Activated CD4-positive, alpha-beta T cell treated with anti-CD3 and anti-CD28 coated beads, Interleukin-2, amount 50 U/mL, for 48 hours (primary cell): ENCODE measurements at regions not wholly inside any gene's neighbourhood (a gene's known extent, or its start where the extent isn't known, plus 50 kb on each side); places are given as distances from the start of the nearest gene placed in this dataset.

Experiments used
- DNase-seq, 2 experiments: peaks; one replicate each; pipeline ENCODE4 v3.0.0-alpha.2; 2020

DNA sequence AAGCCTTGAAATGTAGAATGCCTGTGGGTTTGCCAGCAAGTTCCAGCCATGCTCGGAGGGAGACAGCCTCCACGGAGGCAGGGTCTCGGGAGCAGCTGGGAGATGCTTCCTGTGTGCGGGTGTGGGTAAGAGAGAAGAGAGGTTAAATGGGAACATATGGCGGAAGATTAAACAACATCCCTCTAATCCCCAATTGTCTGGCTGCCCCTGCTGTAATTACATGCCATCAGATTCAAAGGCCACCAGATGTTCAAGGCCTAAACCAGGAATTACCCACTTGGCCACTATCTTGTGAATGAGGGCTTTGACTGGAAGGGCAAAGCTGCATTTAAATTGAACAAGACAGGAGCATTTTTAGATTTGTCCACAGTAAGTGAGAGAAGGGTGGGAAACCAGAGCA, 81.4 kb upstream of the BACE2 start:
- DNase-seq, result no peak

- DNase-seq, result no peak
Measured at GRCh38 chr21:41090981-41091380, 77.0 kb upstream of the BACE2 start.

DNA sequence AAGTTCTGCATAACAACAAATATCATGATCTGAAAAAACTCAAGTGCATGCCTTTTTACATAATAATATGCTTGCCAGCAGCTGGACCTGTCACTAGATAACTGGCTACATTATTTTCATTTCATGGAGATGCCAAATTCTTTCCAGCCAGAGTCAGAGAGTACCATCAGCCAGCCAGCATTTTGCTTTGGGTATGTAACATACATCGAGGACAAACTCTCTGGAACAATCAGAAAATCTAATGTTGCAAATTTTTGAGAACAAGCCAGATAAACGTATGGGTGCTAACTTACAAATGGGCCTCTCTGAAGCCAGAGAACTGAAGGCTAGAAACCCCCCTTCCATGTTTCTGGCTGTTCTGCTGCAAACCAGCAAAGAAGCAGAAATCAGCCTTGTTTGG, 76.3 kb upstream of the BACE2 start:
- no peak for DNase-seq

DNA sequence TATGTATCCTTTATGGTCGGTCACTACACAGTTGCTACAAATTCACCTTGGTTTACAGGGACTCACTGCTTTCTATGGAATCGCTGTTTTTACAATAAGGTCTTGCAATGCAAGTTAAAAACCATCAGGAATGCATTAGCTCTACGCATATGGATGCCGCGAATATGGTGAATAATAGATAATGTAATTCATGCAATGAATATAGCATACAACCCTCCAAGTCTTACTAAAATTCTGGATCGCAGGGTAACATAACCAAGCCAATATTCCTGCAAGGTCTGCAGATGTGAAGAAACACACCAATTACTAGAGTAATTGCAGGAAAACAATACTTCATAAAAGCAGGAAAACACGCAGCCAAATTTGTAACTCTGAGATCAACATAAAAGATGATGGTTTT, 75.6 kb upstream of the BACE2 start:
- DNase-seq, result no peak

- no peak for DNase-seq
Measured at GRCh38 chr21:41095983-41096382, 72.0 kb upstream of the BACE2 start.

DNA sequence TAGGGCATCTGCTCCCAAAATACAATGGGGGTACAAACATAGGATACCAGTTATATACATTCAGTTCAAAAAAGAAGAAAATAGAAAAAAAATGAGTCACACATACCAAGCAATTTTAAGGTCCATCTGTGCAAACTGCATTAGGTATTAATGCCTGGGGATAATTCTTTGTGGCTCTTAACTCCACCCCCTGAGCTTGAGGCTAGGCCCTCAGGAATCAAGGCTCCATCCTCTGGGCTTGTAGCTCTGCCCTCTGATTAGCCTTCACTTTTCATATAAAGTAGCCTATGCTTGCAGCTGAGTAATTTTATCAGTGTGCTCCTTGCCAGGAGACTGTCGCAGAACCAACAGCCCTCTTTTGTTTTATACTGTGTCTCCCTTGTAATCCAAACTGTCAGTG, 69.9 kb upstream of the BACE2 start:
- no peak for DNase-seq

DNA sequence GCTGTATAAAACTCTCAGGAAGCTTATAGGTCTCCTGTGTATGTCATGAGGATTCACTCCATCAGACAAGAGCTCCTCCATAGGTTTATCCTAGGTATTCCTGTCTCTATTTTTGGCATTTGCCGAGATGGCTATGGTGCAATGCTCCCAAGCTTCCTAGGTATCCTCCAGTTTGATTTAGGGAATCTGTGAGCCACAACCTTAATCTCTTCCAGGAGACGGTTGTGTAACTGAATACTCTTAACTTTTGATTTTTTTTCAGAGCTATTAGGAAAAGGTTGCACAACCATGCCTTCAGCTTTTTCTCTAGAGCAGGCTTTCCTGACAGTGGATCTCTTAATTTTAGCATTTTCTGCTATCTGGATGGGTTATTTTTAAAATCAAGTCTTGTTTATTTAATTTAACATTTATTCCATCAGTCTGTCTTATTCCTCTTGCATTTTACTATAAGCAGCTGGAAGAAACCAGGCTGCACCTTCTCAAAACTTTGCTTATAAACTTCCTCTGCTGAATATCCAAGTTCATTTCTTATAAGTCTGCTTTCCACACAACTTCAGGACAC, 69.4 kb upstream of the BACE2 start:
- DNase-seq, result no peak

DNA sequence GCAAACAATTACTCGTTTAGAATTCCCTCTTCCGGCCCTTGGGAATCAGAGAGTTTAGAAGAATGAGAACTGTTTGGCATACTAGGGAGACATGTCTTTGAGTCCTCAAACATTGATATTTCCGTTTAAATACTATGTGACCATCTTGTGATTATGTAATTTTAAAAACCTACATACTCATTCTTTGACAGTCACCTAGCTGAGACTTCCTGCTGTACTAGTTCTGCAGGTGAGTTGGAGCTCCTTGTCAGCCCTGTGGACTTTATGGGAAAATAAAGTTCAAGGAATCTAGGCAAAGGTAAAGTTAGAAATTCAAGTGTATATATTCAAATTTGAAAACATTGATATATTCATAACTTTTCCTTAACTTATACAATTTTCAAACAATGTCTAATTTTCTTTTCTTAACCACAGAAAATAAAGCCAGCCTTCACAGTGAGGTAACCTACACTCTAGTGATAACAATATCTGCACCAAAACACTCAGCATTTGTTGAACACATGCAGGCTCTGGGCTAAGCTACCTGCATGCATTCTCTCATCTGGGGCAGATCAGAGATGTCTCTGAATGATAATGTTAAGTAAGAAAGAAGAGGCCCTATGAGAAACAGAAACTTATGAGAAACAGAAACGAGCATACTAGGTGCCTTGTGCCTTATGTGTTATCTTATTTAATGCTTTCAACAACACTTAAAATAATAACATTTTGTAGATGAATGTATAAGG, 67.0 kb upstream of the BACE2 start:
- no peak for DNase-seq

- no peak for DNase-seq
Measured at GRCh38 chr21:41102281-41102680, 65.7 kb upstream of the BACE2 start.

GRCh38 chr21:41107602-41108001, 60.4 kb upstream of the BACE2 start:
- DNase-seq, result no peak

- no peak for DNase-seq
Measured at GRCh38 chr21:41108668-41109585, 59.0 kb upstream of the BACE2 start.

DNA sequence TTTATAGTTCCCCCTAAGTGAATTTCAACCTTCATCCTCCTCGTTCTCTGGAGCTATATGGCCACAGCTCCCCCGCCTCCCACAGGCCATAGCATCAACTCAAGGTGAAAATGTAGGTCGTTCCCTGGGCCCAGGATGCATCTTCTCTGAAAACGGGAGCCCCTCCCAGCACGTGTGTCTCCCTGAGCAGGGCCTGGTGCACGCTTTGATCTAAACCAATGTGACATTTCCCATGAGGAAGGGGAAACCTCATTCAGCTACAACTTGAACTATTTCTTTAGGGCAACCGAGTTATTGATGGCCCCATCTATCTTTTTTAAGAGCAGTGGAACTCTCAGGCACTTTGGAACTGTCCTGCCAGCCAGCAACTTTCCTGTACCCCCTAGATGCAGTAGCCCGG, 57.8 kb upstream of the BACE2 start:
- no peak for DNase-seq

DNA sequence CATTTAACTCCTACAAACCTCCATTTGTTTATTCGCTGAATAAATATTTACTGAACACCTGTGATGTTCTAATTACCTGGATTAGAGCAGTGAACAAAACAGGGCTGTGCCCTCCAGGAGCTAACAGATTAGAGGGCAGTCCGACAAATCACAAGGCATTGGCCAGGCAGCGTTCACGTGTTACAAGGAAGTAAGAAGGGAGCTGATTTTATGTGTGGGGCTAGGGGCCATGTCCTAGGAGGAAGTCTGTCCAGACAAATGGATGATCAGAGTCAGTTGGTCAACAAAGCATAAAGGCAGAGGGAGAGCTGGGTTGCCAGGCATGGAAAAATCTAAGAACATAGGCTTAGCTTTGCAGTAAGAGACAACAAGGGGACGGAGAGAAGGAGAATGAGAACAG, 57.3 kb upstream of the BACE2 start:
- DNase-seq, result no peak

DNA sequence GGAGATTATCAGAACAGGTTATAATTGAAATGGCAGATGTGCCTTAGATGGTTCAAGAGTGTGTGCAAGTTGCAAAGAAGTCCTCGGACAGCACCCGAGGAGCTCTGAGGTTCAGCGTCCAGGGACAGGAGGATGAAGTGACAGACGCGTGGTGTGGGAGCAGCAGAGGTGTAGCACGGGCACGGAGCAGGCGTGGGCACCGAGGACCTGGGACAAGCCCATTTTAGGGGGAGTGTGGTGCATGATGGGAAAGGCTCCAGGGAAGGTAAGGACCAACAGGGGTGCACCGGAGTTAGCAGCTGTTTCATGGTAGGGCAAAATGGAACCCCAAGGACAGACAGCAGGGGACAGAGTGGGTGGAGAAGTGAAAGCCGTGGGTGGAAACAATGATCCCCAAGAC, 56.3 kb upstream of the BACE2 start:
- no peak for DNase-seq

DNA sequence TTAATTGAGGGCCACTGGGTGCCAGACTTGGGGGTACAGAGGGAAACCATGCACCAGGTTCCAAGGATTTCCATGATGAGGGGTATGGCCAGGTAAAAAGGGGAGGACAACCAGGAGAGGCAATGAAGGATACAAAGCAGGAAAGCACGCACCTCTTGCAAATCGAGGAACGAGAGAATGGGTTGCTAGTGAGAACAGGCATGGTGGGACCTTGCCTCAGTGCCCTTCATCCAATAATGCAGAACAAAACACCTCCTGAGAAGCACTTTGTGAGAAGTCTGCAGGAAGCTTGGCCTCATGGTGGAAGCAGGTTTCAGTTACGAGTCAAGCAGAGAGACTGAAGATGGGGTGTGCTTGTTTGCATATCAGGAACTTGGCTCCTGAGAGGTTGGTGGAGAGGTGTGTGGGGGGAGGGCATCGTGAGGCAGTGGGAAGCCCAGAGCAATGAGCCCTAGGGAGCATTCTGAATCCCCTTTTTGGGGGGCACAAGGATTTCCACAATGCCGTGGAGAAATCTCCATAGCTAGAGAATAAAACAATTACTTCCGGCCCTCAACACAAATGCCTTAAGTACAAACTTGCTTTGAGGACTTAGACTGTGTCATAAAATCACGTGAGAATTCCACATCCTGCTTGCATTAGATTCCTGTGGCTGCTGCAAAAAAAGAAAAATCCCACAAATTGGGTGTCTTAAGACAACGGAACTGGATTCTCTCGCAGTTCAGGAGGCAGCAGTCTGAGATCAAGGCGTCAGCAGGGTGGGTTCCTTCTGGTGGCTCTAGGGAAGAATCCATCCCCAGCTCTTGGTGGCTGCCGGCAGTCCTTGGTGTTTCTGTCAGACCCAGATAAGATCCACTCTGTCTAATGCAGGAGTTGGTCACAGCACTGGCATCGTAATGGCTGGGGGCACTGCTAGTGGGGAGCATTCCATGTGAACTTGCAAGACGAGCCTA, 54.9 kb upstream of the BACE2 start:
- DNase-seq, result no peak

GRCh38 chr21:41115851-41116250, 52.1 kb upstream of the BACE2 start:
- DNase-seq, result no peak
